IMR-90 (cell line): ENCODE measurements at regions not wholly inside any gene's neighbourhood (a gene's known extent, or its start where the extent isn't known, plus 50 kb on each side); places are given as distances from the start of the nearest gene placed in this dataset.

ENCODE experiments used
- ATAC-seq: fragments of 200-7000 bp; cut with Tn5 transposase; 2 replicates; pipeline ENCODE4 v1.9.1; 2020; ENCODE audit warnings: low read depth, mild to moderate bottlenecking, moderate library complexity
- BruUV-seq: library from RNA; stranded (reverse); fragments of 400-500 nt; replicated peaks from 2 replicates; lab custom pipeline; 2021; lab: Mats Ljungman, UMichigan
- CTCF ChIA-PET: fragments of 300-600 bp; formaldehyde crosslinking; extraction: SDS; loops from one replicate; lab custom pipeline; 2021; ENCODE audit warnings: antibody characterized with exemption; lab: Yijun Ruan, JAX
- POLR2A ChIA-PET: fragments of 300-600 bp; sonication (Branson Sonifier 250); formaldehyde crosslinking; loops from one replicate; lab custom pipeline; 2022; ENCODE audit warnings: antibody characterized with exemption; ENCODE audit not compliant: unreplicated experiment; lab: Charles Lee
- DNase-seq: peaks from one replicate; pipeline ENCODE4 v3.0.0; 2013
- H2AFZ ChIP-seq: replicated peaks from 2 replicates; pipeline ENCODE3; 2013; ENCODE audit warnings: low read length, mild to moderate bottlenecking; ENCODE audit not compliant: poor library complexity
- H2AK5ac ChIP-seq: 2 replicates; pipeline ENCODE4 v1.6.1; 2013; ENCODE audit warnings: low read depth, low read length, inconsistent platforms
- H2AK9ac ChIP-seq: replicated peaks from 2 replicates; pipeline ENCODE3; 2013; ENCODE audit warnings: mild to moderate bottlenecking, low read depth, low read length, moderate library complexity; ENCODE audit not compliant: poor library complexity
- H2BK120ac ChIP-seq: 2 replicates; pipeline ENCODE4 v1.6.1; 2013; ENCODE audit warnings: low read depth, low read length, inconsistent platforms
- H2BK15ac ChIP-seq: 3 replicates; pipeline ENCODE4 v1.6.1; 2013; ENCODE audit warnings: low read depth, low read length, inconsistent platforms
- H2BK20ac ChIP-seq: 2 replicates; pipeline ENCODE4 v1.6.1; 2013; ENCODE audit warnings: low read depth, mild to moderate bottlenecking, inconsistent platforms, low read length, moderate library complexity
- H2BK5ac ChIP-seq: 2 replicates; pipeline ENCODE4 v1.6.1; 2013; ENCODE audit warnings: mild to moderate bottlenecking, low read depth, low read length, inconsistent platforms; ENCODE audit not compliant: poor library complexity, severe bottlenecking
- H3K14ac ChIP-seq: replicated peaks from 2 replicates; pipeline ENCODE4 v1.6.1; 2013; ENCODE audit warnings: low read depth, low read length, inconsistent platforms
- H3K18ac ChIP-seq: 2 replicates; pipeline ENCODE4 v1.6.1; 2013; ENCODE audit warnings: low read depth, low read length, control low read depth
- H3K23ac ChIP-seq: 2 replicates; pipeline ENCODE4 v1.6.1; 2013; ENCODE audit warnings: low read depth, low read length, inconsistent platforms
- H3K27ac ChIP-seq: 2 replicates; pipeline ENCODE4 v1.5.1; 2013; ENCODE audit warnings: mild to moderate bottlenecking, control low read depth, low read length; ENCODE audit not compliant: insufficient read depth
- H3K27me3 ChIP-seq: 2 replicates; pipeline ENCODE4 v1.6.1; 2013; ENCODE audit warnings: low read length; ENCODE audit not compliant: control insufficient read depth, insufficient read depth
- H3K36me3 ChIP-seq: 2 replicates; pipeline ENCODE4 v1.6.1; 2013; ENCODE audit warnings: low read length, mixed read lengths; ENCODE audit not compliant: control insufficient read depth, insufficient read depth
- H3K4ac ChIP-seq: 2 replicates; pipeline ENCODE4 v1.6.1; 2013; ENCODE audit warnings: low read depth, low read length, inconsistent platforms
- H3K4me1 ChIP-seq: 2 replicates; pipeline ENCODE4 v1.6.1; 2013; ENCODE audit warnings: low read length, mixed read lengths; ENCODE audit not compliant: control insufficient read depth, insufficient read depth
- H3K4me2 ChIP-seq: 2 replicates; pipeline ENCODE4 v1.6.1; 2013; ENCODE audit warnings: low read depth, mild to moderate bottlenecking, control low read depth, low read length, moderate library complexity
- H3K4me3 ChIP-seq: 2 replicates; pipeline ENCODE4 v1.5.1; 2013; ENCODE audit warnings: low read depth, mild to moderate bottlenecking, control low read depth, low read length, moderate library complexity; ENCODE audit not compliant: insufficient read depth
- H3K56ac ChIP-seq: 2 replicates; pipeline ENCODE4 v1.6.1; 2013; ENCODE audit warnings: low read length, inconsistent platforms; ENCODE audit not compliant: insufficient read depth; ENCODE audit errors: extremely low read depth
- H3K79me1 ChIP-seq, 2 experiments: 2 replicates each; pipeline ENCODE4 v1.6.1; 2013; ENCODE audit warnings: low read length in 2 of 2, inconsistent platforms in 1 of 2, low read depth in 1 of 2
- H3K9ac ChIP-seq: 2 replicates; pipeline ENCODE4 v1.6.1; 2013; ENCODE audit warnings: low read depth, low read length, control low read depth
- H3K9me1 ChIP-seq: 2 replicates; pipeline ENCODE4 v1.6.1; 2013; ENCODE audit warnings: low read length, inconsistent platforms; ENCODE audit not compliant: insufficient read depth
- H3K9me3 ChIP-seq: 2 replicates; pipeline ENCODE4 v1.6.1; 2013; ENCODE audit warnings: low read length; ENCODE audit not compliant: control insufficient read depth, insufficient read depth
- H4K20me1 ChIP-seq: 2 replicates; pipeline ENCODE4 v1.6.1; 2013; ENCODE audit warnings: low read length, inconsistent platforms; ENCODE audit not compliant: insufficient read depth
- H4K5ac ChIP-seq: 2 replicates; pipeline ENCODE4 v1.6.1; 2013; ENCODE audit warnings: mild to moderate bottlenecking, low read depth, low read length, control low read depth
- H4K8ac ChIP-seq, 2 experiments: 2 replicates each; pipeline ENCODE4 v1.6.1; 2013; ENCODE audit warnings: low read depth in 2 of 2, low read length in 2 of 2, control low read depth in 1 of 2, inconsistent platforms in 1 of 2
- H4K91ac ChIP-seq: 2 replicates; pipeline ENCODE4 v1.6.1; 2013; ENCODE audit warnings: low read depth, low read length, inconsistent platforms; ENCODE audit not compliant: insufficient read depth
- CEBPB ChIP-seq: IDR thresholded peaks from 2 replicates; pipeline ENCODE4 v1.6.1; 2012; ENCODE audit warnings: low read depth, low read length, improper control_type of control experiment
- FOS ChIP-seq: fragments of 150-350 bp; IDR thresholded peaks from 2 replicates; pipeline ENCODE4 v1.6.1; 2016; ENCODE audit warnings: low read depth, low read length
- MAFK ChIP-seq: IDR thresholded peaks from 2 replicates; pipeline ENCODE4 v1.6.1; 2012; ENCODE audit warnings: low read depth, low read length, improper control_type of control experiment
- MAZ ChIP-seq: IDR thresholded peaks from 2 replicates; pipeline ENCODE4 v1.6.1; 2012; ENCODE audit warnings: low read depth, mild to moderate bottlenecking, low read length, improper control_type of control experiment, moderate library complexity, borderline replicate concordance
- MXI1 ChIP-seq: IDR thresholded peaks from 2 replicates; pipeline ENCODE4 v1.6.1; 2012; ENCODE audit warnings: low read depth, mild to moderate bottlenecking, low read length, moderate library complexity, borderline replicate concordance
- NFE2L2 ChIP-seq: fragments of 150-350 bp; IDR thresholded peaks from 2 replicates; pipeline ENCODE4 v1.6.1; 2016; ENCODE audit warnings: low read depth, mild to moderate bottlenecking, low read length
- POLR2A ChIP-seq: IDR thresholded peaks from 2 replicates; pipeline ENCODE4 v1.6.1; 2012; ENCODE audit warnings: mild to moderate bottlenecking, low read depth, low read length
- RAD21 ChIP-seq: IDR thresholded peaks from 2 replicates; pipeline ENCODE4 v1.6.1; 2012; ENCODE audit warnings: low read length, improper control_type of control experiment
- RCOR1 ChIP-seq: IDR thresholded peaks from 2 replicates; pipeline ENCODE4 v1.6.1; 2012; ENCODE audit warnings: mild to moderate bottlenecking, low read length, improper control_type of control experiment; ENCODE audit not compliant: insufficient replicate concordance
- RFX5 ChIP-seq: IDR thresholded peaks from 2 replicates; pipeline ENCODE4 v1.8.0; 2012; ENCODE audit warnings: low read depth, mild to moderate bottlenecking, low read length, moderate library complexity
- SMC3 ChIP-seq: fragments of 150-350 bp; IDR thresholded peaks from 2 replicates; pipeline ENCODE4 v1.6.1; 2016; ENCODE audit warnings: low read depth, mild to moderate bottlenecking, antibody characterized with exemption, low read length, moderate library complexity
- WGBS, 2 experiments: methylation state at CpG; one replicate each; pipeline versions ENCODE4 v1.1.5 to v1.1.7; 2013; ENCODE audit warnings: missing lambda C conversion rate in 2 of 2; ENCODE audit not compliant: insufficient read length in 1 of 2; ENCODE audit errors: extremely low coverage in 2 of 2; 5-methylcytosine and 5-hydroxymethylcytosine counted together
- dilution Hi-C: fragments of 300-500 bp; cut with HindIII; formaldehyde crosslinking; loops from one replicate; pipeline ENCODE4 v1.14.3; 2018; ENCODE audit warnings: low sequenced_read_pairs; ENCODE audit not compliant: unreplicated experiment
- in situ Hi-C: fragments of 300-500 bp; cut with MboI; formaldehyde crosslinking; loops from 3 replicates; pipeline ENCODE4 v1.14.3; 2019; ENCODE audit warnings: low sequenced_read_pairs, inconsistent platforms, mixed read lengths
- intact Hi-C: fragments of 100-400 bp; cut with micrococcal nuclease; formaldehyde crosslinking; loops from 2 replicates; pipeline ENCODE4 v1.10.0; 2022
- TF ChIP-seq, protein P1 (sequence below): fragments of 150-350 bp; IDR thresholded peaks from 2 replicates; pipeline ENCODE4 v1.6.1; 2016; ENCODE audit warnings: low read depth, mild to moderate bottlenecking, low read length, moderate library complexity, borderline replicate concordance
- TF ChIP-seq, protein P2 (sequence below): fragments of 150-350 bp; IDR thresholded peaks from 2 replicates; pipeline ENCODE4 v1.6.1; 2017; ENCODE audit warnings: mild to moderate bottlenecking, antibody characterized with exemption, low read length, low read depth

DNA sequence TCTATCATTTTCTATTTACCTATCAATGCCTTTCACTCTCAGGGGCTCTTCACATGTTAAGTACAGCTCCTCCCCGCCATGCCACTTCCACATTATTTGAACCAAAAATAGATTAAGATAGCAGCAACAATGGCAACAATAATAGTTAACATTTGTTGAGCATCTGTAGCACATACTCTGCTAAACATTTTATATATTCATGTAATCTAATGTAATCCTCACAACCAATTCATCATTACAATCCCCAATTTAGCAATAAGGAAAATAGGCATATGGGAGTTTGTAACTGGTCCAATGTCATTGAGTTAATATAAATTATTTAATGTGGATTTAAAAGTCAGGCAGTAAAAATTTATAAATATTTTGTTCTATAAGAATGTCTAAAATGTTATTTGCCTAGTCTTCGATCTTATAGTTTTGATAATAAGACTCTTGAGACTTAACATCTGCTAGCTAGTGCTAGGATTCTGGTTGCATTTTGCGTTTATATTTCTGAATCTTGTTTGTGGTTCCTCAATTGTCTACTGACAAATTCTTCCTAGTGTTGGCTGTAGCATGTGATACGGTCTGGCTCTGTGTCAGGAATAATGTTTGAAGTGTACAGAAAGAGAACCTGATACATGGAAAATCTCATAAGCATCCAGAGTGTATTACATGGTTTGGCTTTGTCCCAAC, 621.5 kb upstream of the LUZP2 start:
- H3K14ac ChIP-seq, result peak overlapping the region; percentile 59; the same call in 1 of the 2 replicates
- H3K27ac ChIP-seq, result peak overlapping the region; percentile 100; the same call in 1 of the 2 replicates
- dilution Hi-C loops (no loop called here), intact Hi-C loops (loop anchor here (10.0 kb wide), 1 partner anchor 331 kb away; no protein-coding TSS in a partner anchor), in situ Hi-C loops (no loop called here)
- peak overlapping the region; percentile 100 for H3K18ac ChIP-seq
- H3K36me3 ChIP-seq, result no peaks in the 10 kb centered on the region
- H4K5ac ChIP-seq, result peak overlapping the region; percentile 90
- H4K91ac ChIP-seq, result peak overlapping the region; percentile 40; the same call in 1 of the 2 replicates
- no peak overlapping the region for H3K4me3 ChIP-seq
- no peaks in the 10 kb centered on the region for H3K79me1 ChIP-seq
- peak overlapping the region; percentile 92 for H2BK20ac ChIP-seq
- no peaks in the 10 kb centered on the region for H4K20me1 ChIP-seq
- no peak overlapping the region for H3K9ac ChIP-seq
- peak overlapping the region; percentile 36; the same call in 1 of the 2 replicates for H2AK5ac ChIP-seq
- TF ChIP-seq RCOR1, result no peak
- TF ChIP-seq MAFK, result no peak
- TF ChIP-seq SMC3, result no peak
- no peak for TF ChIP-seq RAD21
- no peak for TF ChIP-seq CEBPB
- no peak for TF ChIP-seq RFX5
- no peak for TF ChIP-seq MXI1
- TF ChIP-seq FOS, result no peak
- no peak for TF ChIP-seq MAZ
- no peak for TF ChIP-seq POLR2A
- TF ChIP-seq NFE2L2, result no peak
- TF ChIP-seq, protein P1, sequence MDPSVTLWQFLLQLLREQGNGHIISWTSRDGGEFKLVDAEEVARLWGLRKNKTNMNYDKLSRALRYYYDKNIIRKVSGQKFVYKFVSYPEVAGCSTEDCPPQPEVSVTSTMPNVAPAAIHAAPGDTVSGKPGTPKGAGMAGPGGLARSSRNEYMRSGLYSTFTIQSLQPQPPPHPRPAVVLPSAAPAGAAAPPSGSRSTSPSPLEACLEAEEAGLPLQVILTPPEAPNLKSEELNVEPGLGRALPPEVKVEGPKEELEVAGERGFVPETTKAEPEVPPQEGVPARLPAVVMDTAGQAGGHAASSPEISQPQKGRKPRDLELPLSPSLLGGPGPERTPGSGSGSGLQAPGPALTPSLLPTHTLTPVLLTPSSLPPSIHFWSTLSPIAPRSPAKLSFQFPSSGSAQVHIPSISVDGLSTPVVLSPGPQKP, result no peak
- TF ChIP-seq, protein P2, sequence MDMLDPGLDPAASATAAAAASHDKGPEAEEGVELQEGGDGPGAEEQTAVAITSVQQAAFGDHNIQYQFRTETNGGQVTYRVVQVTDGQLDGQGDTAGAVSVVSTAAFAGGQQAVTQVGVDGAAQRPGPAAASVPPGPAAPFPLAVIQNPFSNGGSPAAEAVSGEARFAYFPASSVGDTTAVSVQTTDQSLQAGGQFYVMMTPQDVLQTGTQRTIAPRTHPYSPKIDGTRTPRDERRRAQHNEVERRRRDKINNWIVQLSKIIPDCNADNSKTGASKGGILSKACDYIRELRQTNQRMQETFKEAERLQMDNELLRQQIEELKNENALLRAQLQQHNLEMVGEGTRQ, result no peak
- ChIA-PET CTCF (no interaction called here), POLR2A (no interaction called here)
- peak overlapping the region; percentile 94 for H2BK120ac ChIP-seq
- peak overlapping the region in 1 of 2 experiments; percentile 89; a peak in 2 of 4 replicates for H4K8ac ChIP-seq
- no peak overlapping the region; the same call in 2 of the 3 replicates for H2BK15ac ChIP-seq
- H3K23ac ChIP-seq, result peak overlapping the region; percentile 54; the same call in 1 of the 2 replicates
- no peaks in the 10 kb centered on the region for H3K27me3 ChIP-seq
- no peak overlapping the region for H2AFZ ChIP-seq
- no peak overlapping the region for H2AK9ac ChIP-seq
- no CpG with 5 or more reads among the region's 4 CpGs for WGBS, 2 experiments
- BruUV-seq, result no TSS peak
- no peaks in the 10 kb centered on the region for H3K9me3 ChIP-seq
- peak overlapping the region; percentile 86; the same call in 1 of the 2 replicates for H3K4ac ChIP-seq
- peaks cover 9% of the 10 kb centered on the region for H3K4me1 ChIP-seq
- DNase-seq (peak; percentile 81), ATAC-seq (peak; percentile 70)
- H3K56ac ChIP-seq, result peak overlapping the region; percentile 52; the same call in 1 of the 2 replicates
- no peak overlapping the region for H3K4me2 ChIP-seq
- H3K9me1 ChIP-seq, result no peaks in the 10 kb centered on the region
- peak overlapping the region; percentile 79 for H2BK5ac ChIP-seq
